GM12875 (cell line): ENCODE measurements at regions not wholly inside any gene's neighbourhood (a gene's known extent, or its start where the extent isn't known, plus 50 kb on each side); places are given as distances from the start of the nearest gene placed in this dataset.

Experiments
- H3K4me3 ChIP-seq: one replicate; pipeline ENCODE4 v1.5.1; 2011; ENCODE audit warnings: low read depth, low read length, control low read depth
- TF ChIP-seq, protein P1 (sequence below): IDR thresholded peaks from 2 replicates; pipeline ENCODE4 v1.5.1; 2011; ENCODE audit warnings: low read depth, mild to moderate bottlenecking, control low read depth, inconsistent platforms, low read length, moderate library complexity, borderline replicate concordance; ENCODE audit not compliant: insufficient read depth

DNA sequence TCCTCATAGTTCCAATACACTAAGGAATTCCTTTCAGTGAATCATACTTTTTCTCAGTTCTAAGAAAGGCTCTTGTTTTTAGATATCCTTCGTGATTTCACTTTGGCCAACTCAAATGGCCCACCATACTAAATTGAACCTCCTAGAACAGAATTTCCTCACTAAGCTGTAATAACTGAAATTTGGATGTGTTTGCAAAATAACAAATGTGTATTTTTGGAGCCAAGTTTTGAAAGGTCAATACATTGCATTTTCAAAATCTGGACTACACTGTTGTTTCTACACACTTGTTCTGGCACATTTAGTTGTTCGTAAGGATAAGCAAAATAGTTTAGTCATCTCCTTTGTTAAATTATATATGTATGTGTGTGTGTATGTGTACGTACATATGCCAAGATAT lies 439.0 kb upstream of the STXBP6 start:
- TF ChIP-seq, protein P1, sequence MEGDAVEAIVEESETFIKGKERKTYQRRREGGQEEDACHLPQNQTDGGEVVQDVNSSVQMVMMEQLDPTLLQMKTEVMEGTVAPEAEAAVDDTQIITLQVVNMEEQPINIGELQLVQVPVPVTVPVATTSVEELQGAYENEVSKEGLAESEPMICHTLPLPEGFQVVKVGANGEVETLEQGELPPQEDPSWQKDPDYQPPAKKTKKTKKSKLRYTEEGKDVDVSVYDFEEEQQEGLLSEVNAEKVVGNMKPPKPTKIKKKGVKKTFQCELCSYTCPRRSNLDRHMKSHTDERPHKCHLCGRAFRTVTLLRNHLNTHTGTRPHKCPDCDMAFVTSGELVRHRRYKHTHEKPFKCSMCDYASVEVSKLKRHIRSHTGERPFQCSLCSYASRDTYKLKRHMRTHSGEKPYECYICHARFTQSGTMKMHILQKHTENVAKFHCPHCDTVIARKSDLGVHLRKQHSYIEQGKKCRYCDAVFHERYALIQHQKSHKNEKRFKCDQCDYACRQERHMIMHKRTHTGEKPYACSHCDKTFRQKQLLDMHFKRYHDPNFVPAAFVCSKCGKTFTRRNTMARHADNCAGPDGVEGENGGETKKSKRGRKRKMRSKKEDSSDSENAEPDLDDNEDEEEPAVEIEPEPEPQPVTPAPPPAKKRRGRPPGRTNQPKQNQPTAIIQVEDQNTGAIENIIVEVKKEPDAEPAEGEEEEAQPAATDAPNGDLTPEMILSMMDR: no peak
- H3K4me3 ChIP-seq: no peak overlapping the region

DNA sequence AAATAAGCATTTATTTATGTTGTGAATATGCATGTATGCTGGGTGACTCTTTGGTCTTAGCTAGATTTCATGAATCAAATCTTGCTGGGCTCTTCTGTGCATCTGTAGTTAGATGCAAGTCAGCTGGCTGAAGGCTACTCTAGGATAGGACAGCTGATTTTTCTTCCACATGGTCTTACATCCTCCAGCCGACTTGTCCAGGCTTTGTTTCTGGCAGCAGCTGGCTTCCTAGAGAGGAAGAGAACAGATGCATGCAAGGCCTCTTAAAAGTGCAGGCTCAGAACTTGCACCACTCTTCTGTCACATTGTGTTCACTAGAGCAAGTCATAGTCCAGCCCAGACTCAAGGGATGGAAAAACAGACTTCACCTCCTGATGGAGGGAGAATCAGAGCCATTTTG lies 435.4 kb upstream of the STXBP6 start:
- TF ChIP-seq, protein P1: no peak
- H3K4me3 ChIP-seq: no peak overlapping the region

DNA sequence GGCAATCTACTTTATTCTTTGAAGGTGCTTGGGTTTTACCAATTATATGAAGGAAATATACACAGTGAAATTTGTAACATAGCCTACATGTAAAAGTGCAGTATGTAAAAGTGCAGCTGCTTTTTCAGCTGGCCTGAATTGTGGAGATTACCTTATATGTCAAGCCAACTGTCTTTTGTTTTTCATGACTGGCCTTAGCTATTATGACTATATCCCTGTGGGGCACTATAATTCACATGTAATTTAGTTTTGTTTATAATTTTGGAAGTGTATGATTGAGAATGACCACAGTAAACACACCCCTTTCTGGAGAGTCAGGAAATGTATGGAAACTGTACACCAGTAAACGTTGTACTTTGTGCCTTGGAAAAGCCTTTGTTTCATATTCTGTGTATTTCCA lies 435.0 kb upstream of the STXBP6 start:
- H3K4me3 ChIP-seq: no peak overlapping the region
- TF ChIP-seq, protein P1: no peak

DNA sequence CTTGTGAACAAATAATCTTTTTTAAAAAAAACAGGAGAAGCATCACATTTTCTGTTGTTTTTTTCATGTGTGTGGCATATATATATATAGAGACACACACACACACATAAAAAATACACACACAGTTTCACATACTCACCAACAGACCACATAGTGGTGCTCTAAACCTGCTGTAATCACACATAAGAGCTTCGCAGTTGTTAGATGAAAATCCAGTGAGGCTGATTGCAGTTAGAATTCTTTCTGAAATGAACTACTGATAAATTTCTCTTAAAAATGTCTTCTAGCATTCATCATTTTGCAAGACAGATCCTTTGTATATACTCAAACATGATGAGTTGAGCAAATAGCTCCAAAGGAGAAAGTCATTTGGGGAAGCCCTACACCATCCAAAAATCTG lies 434.3 kb upstream of the STXBP6 start:
- H3K4me3 ChIP-seq: no peak overlapping the region
- TF ChIP-seq, protein P1: no peak

DNA sequence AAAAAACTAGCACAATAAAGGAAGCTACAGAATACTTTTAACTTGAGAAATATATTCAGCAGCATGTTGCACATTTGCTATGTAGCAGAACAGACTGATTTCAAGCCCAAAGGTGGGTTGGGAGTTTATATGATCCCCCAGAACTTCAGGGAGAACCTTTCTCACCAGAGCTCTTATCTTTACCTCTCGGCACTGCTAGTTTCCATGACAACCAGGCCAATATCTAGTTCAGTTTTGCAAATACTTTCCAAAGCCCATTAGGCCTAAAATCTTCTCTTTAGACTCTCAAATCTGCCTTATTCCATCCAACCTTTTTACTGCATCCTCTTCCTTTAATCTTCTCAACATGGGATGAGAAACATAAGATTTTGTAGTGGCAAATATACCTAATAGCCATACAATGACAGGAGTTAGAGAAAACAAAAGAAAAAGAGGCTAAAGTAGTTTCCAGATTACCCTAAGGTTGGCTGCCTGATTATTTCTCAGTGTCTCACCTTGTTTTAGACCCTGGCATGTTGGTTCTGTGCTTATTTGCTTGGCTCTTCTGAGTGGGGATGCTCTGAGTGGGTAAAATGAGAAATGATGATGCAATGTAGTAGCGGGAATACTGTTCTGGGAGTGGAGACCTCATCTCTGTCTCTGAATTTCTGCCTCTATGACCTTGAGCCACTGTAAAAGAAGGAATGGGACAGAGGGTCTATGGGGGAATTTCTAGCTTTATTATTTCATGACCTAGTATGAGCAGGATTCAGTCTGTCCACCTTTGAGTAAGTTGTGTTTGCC lies 427.6 kb upstream of the STXBP6 start:
- TF ChIP-seq, protein P1: no peak
- no peak overlapping the region for H3K4me3 ChIP-seq

DNA sequence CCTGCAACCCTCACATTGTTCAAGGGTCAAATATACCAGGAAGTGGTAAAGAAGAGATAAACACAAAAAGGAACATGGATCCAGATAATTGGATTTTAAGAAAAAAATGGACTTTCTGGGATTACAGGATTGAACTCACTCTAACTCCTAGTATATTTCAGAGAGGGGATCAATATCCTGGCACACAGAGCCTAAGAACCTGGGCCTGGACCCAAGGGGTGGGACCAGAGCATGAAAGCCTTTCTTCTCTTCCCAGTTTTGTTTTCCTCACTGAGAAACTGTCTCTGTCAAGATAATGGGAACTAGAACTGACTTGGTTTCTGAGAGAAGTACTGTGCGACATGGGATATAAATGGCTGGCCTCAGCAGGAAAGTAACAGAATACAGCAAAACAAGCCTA lies 422.8 kb upstream of the STXBP6 start:
- no peak overlapping the region for H3K4me3 ChIP-seq

DNA sequence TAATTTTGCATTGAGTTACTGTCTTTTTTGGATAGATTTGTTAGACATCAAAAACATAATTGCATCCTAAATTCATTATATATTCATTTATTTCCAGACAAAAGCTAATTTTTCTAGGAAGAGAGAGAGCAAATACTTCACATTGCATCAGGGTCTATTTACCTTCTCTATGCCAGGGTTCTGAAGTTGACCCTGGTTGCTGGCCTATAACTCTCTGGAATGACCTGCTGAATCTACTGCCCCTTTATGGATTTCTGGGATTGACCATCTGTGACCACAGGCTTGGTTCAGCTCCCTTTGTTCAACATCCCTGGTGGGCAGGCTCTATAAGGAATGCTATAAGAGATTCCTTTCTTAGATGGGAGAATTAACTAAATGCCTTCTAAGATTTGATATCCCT lies 414.8 kb upstream of the STXBP6 start:
- H3K4me3 ChIP-seq: no peak overlapping the region
- TF ChIP-seq, protein P1: no peak

More for the DNA sequence above, 422.8 kb upstream of the STXBP6 start:
- TF ChIP-seq, protein P1: no peak
